ENCODE measurements at regions not wholly inside any gene's neighbourhood (a gene's known extent, or its start where the extent isn't known, plus 50 kb on each side); places are given as distances from the start of the nearest gene placed in this dataset.
"Not testable (repeated sequence)": the region's sequence is repeated elsewhere in the genome, so short reads cannot be mapped to it uniquely, and the experiment has no call there.

DNA sequence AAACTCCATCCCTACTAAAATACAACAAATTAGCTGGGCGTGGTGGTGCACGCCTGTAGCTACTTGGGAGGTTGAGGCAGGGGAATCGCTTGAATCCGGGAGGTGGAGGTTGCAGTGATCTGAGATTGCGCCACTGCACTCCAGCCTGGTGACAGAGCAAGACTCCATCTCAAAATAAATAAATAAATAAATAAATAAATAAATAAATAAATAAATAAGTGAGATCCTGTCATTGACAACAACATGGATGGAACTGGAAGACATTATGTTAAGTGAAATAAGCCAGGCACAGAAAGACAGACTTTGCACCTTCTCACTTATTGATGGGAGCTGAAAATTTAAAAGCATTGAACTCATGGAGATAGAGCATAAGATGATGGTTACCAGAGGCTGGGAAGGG lies 111.2 kb downstream of the MOSPD2 start:
- TF ChIP-seq, protein P1, sequence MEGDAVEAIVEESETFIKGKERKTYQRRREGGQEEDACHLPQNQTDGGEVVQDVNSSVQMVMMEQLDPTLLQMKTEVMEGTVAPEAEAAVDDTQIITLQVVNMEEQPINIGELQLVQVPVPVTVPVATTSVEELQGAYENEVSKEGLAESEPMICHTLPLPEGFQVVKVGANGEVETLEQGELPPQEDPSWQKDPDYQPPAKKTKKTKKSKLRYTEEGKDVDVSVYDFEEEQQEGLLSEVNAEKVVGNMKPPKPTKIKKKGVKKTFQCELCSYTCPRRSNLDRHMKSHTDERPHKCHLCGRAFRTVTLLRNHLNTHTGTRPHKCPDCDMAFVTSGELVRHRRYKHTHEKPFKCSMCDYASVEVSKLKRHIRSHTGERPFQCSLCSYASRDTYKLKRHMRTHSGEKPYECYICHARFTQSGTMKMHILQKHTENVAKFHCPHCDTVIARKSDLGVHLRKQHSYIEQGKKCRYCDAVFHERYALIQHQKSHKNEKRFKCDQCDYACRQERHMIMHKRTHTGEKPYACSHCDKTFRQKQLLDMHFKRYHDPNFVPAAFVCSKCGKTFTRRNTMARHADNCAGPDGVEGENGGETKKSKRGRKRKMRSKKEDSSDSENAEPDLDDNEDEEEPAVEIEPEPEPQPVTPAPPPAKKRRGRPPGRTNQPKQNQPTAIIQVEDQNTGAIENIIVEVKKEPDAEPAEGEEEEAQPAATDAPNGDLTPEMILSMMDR (IDR thresholded peaks at IDR 0.05), result not testable (repeated sequence)
- TF ChIP-seq EZH2 (IDR thresholded peaks at IDR 0.05; ENCODE audit: borderline replicate concordance, insufficient read depth, low read depth, low read length, poor library complexity, severe bottlenecking), result not testable (repeated sequence)
